HCT116 (cell line): ENCODE measurements at regions not wholly inside any gene's neighbourhood (a gene's known extent, or its start where the extent isn't known, plus 50 kb on each side); places are given as distances from the start of the nearest gene placed in this dataset.

Source experiments
- ATAC-seq: fragments of 200-7000 bp; cut with Tn5 transposase; 2 replicates; pipeline ENCODE4 v1.9.1; 2020; ENCODE audit warnings: mild to moderate bottlenecking, moderate library complexity
- BruUV-seq: library from RNA; stranded (reverse); fragments of 400-500 nt; replicated peaks from 2 replicates; lab custom pipeline; 2021; lab: Mats Ljungman, UMichigan
- CTCF ChIA-PET: fragments of 300-600 bp; sonication (Branson Sonifier 250); formaldehyde crosslinking; loops from one replicate; lab custom pipeline; 2021; ENCODE audit warnings: antibody characterized with exemption; lab: Charles Lee
- POLR2A ChIA-PET: fragments of 300-600, 350-600 bp; sonication (Branson Sonifier 250); formaldehyde crosslinking; loops from one replicate; lab custom pipeline; 2021; ENCODE audit warnings: antibody characterized with exemption; lab: Charles Lee
- RAD21 ChIA-PET, 2 experiments: fragments of 300-600 bp; sonication (Branson Sonifier 250); formaldehyde crosslinking; loops; one replicate each; lab custom pipeline; 2023; ENCODE audit warnings: low total read pairs in 2 of 2; ENCODE audit not compliant: uncharacterized antibody in 2 of 2, unreplicated experiment in 2 of 2, low non-redundant PET in 1 of 2; lab: Charles Lee
- DNase-seq: peaks from one replicate; pipeline ENCODE4 v3.0.0-alpha.2; 2010; ENCODE audit warnings: low read depth, low spot score
- H2AFZ ChIP-seq: fragments of 200-600 bp; shearing (Covaris generic), sonication (generic); 2 replicates; pipeline ENCODE4 v1.6.1; 2017; ENCODE audit warnings: low read depth, mixed run types, mixed read lengths, antibody characterized with exemption, low read length; ENCODE audit not compliant: poor library complexity, severe bottlenecking
- H3K27ac ChIP-seq: 2 replicates; pipeline ENCODE4 v1.5.1; 2012; ENCODE audit warnings: low read depth, low read length
- H3K27me3 ChIP-seq: fragments of 200-600 bp; sonication (generic); 2 replicates; pipeline ENCODE4 v1.6.1; 2016; ENCODE audit warnings: mixed run types, low read length, mixed read lengths; ENCODE audit not compliant: insufficient read depth
- H3K36me3 ChIP-seq, 2 experiments: fragments of 200-500 bp in 1 of 2; fragments of 200-600 bp in 1 of 2; sonication (Bioruptor generic) in 1 of 2; sonication (generic) in 1 of 2; 2 replicates each; pipeline versions ENCODE4 v1.5.1 to v1.6.1; 2014 to 2016; ENCODE audit warnings: low read length in 2 of 2, inconsistent platforms in 1 of 2, mixed read lengths in 1 of 2, mixed run types in 1 of 2; ENCODE audit not compliant: insufficient read depth in 2 of 2, control insufficient read depth in 1 of 2
- H3K4me1 ChIP-seq, 2 experiments: fragments of 200-600 bp in 1 of 2; sonication (generic) in 1 of 2; 2 replicates each; pipeline versions ENCODE4 v1.5.1 to v1.6.1; 2012 to 2017; ENCODE audit warnings: low read length in 2 of 2, inconsistent platforms in 1 of 2, mild to moderate bottlenecking in 1 of 2, mixed read lengths in 1 of 2, mixed run types in 1 of 2, moderate library complexity in 1 of 2; ENCODE audit not compliant: insufficient read depth in 2 of 2, control insufficient read depth in 1 of 2
- H3K4me2 ChIP-seq: fragments of 200-600 bp; sonication (generic); 2 replicates; pipeline ENCODE4 v1.6.1; 2017; ENCODE audit warnings: mixed run types, low read length, mixed read lengths
- H3K4me3 ChIP-seq, 2 experiments: fragments of 200-600 bp in 1 of 2; sonication (generic) in 1 of 2; replicated peaks in 1 of 2; 2 replicates each; pipeline ENCODE4 v1.5.1; 2011 to 2016; ENCODE audit warnings: low read length in 2 of 2, control low read depth in 1 of 2, low read depth in 1 of 2, mild to moderate bottlenecking in 1 of 2, mixed read lengths in 1 of 2, mixed run types in 1 of 2
- H3K79me2 ChIP-seq: fragments of 200-600 bp; sonication (generic); 2 replicates; pipeline ENCODE4 v1.6.1; 2017; ENCODE audit warnings: mild to moderate bottlenecking, mixed run types, low read length, moderate library complexity, mixed read lengths; ENCODE audit not compliant: insufficient read depth
- H3K9ac ChIP-seq: fragments of 200-600 bp; sonication (generic); 2 replicates; pipeline ENCODE4 v1.6.1; 2016; ENCODE audit warnings: low read length, mixed read lengths
- H3K9me2 ChIP-seq: fragments of 200-600 bp; sonication (generic), shearing (Covaris generic); 2 replicates; pipeline ENCODE4 v1.6.1; 2017; ENCODE audit warnings: mixed run types, mild to moderate bottlenecking, moderate library complexity; ENCODE audit not compliant: insufficient read depth
- H3K9me3 ChIP-seq, 2 experiments: fragments of 200-500 bp in 1 of 2; fragments of 200-600 bp in 1 of 2; sonication (Bioruptor generic) in 1 of 2; sonication (generic) in 1 of 2; 2 replicates each; pipeline ENCODE4 v1.6.1; 2014 to 2017; ENCODE audit warnings: low read length in 2 of 2, mixed read lengths in 2 of 2, inconsistent platforms in 1 of 2, low read depth in 1 of 2, mild to moderate bottlenecking in 1 of 2, mixed run types in 1 of 2, moderate library complexity in 1 of 2; ENCODE audit not compliant: control insufficient read depth in 1 of 2, insufficient read depth in 1 of 2
- H4K20me1 ChIP-seq: fragments of 200-600 bp; sonication (generic), shearing (Covaris generic); 2 replicates; pipeline ENCODE4 v1.6.1; 2017; ENCODE audit warnings: mixed run types, mild to moderate bottlenecking, moderate library complexity; ENCODE audit not compliant: insufficient read depth
- CEBPB ChIP-seq: IDR thresholded peaks from 2 replicates; pipeline ENCODE4 v1.6.1; 2012; ENCODE audit warnings: low read depth
- EZH2phosphoT487 ChIP-seq: fragments of 200-600 bp; IDR thresholded peaks from 2 replicates; pipeline ENCODE4 v1.6.1; 2018; ENCODE audit warnings: antibody characterized with exemption, borderline replicate concordance
- FOSL1 ChIP-seq: IDR thresholded peaks from 2 replicates; pipeline ENCODE4 v1.6.1; 2012; ENCODE audit warnings: low read depth
- POLR2A ChIP-seq: IDR thresholded peaks from 2 replicates; pipeline ENCODE4 v1.7.0; 2011; ENCODE audit warnings: borderline replicate concordance; ENCODE audit not compliant: insufficient read depth, insufficient read length; ENCODE audit errors: extremely low read depth
- POLR2AphosphoS5 ChIP-seq: IDR thresholded peaks from 2 replicates; pipeline ENCODE4 v1.6.1; 2011; ENCODE audit warnings: mild to moderate bottlenecking, low read depth, low read length, moderate library complexity
- RAD21 ChIP-seq: IDR thresholded peaks from 2 replicates; pipeline ENCODE4 v1.6.1; 2012; ENCODE audit warnings: low read depth, mild to moderate bottlenecking
- TCF7L2 ChIP-seq: IDR thresholded peaks from 2 replicates; pipeline ENCODE4 v1.7.0; 2011; ENCODE audit warnings: borderline replicate concordance, inconsistent platforms; ENCODE audit not compliant: insufficient read depth, insufficient read length; ENCODE audit errors: extremely low read depth
- YY1 ChIP-seq: IDR thresholded peaks from 2 replicates; pipeline ENCODE4 v1.6.1; 2011; ENCODE audit warnings: low read length, low read depth, moderate library complexity, mild to moderate bottlenecking; ENCODE audit not compliant: insufficient replicate concordance; ENCODE audit errors: extremely low read depth
- intact Hi-C: fragments of 100-400 bp; cut with micrococcal nuclease; formaldehyde crosslinking; loops from 2 replicates; pipeline ENCODE4 v1.10.0; 2022
- TF ChIP-seq, protein P1 (sequence below): IDR thresholded peaks from 2 replicates; pipeline ENCODE4 v1.6.1; 2012
- TF ChIP-seq, protein P2 (sequence below): IDR thresholded peaks from 2 replicates; pipeline ENCODE4 v1.6.1; 2012; ENCODE audit warnings: low read depth
- TF ChIP-seq, protein P3 (sequence below): IDR thresholded peaks from 2 replicates; pipeline ENCODE4 v1.6.1; 2011; ENCODE audit warnings: mild to moderate bottlenecking, low read length, moderate library complexity; ENCODE audit not compliant: insufficient replicate concordance; ENCODE audit errors: extremely low read depth

DNA sequence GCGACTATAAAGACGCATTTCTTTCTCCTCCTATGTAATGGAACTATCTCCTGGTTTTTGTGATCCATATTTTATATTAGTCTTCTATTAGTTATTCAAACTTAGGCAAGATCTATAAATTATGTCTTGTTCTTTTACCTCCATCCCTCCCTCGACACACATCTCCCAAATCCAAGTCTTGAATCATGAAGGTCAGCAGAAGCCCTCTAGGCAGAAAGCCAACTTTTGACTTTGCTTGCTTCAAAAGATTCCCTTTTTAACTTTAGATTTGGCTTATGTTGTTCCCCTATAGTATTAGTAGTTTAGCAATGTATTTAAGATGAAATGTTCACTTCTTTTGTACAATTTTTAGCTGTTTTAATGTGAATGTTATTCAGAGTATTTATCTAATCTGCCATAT lies 689.8 kb downstream of the SLC6A15 start:
- no peak for DNase-seq
- Histone ChIP-seq H3K4me1 (no peaks in the 10 kb centered on the region), H3K9ac (no peak overlapping the region), H4K20me1 (no peaks in the 10 kb centered on the region), H3K79me2 (no peaks in the 10 kb centered on the region), H3K36me3 (no peaks in the 10 kb centered on the region), H3K27me3 (no peaks in the 10 kb centered on the region), H3K9me3 (no peaks in the 10 kb centered on the region), H3K4me2 (no peak overlapping the region), H3K27ac (no peak overlapping the region), H3K9me2 (no peaks in the 10 kb centered on the region), H3K4me3 (no peak overlapping the region), H2AFZ (no peak overlapping the region)
- ChIA-PET POLR2A (no interaction called here), RAD21 (no interaction called here), CTCF (no interaction called here)
- no TSS peak for BruUV-seq
- TF ChIP-seq, protein P1, sequence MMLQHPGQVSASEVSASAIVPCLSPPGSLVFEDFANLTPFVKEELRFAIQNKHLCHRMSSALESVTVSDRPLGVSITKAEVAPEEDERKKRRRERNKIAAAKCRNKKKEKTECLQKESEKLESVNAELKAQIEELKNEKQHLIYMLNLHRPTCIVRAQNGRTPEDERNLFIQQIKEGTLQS, result no peak
- TF ChIP-seq POLR2A (no peak), EZH2phosphoT487 (no peak), CEBPB (no peak), TCF7L2 (no peak), YY1 (no peak), FOSL1 (no peak), POLR2AphosphoS5 (no peak), RAD21 (no peak)
- TF ChIP-seq, protein P2, sequence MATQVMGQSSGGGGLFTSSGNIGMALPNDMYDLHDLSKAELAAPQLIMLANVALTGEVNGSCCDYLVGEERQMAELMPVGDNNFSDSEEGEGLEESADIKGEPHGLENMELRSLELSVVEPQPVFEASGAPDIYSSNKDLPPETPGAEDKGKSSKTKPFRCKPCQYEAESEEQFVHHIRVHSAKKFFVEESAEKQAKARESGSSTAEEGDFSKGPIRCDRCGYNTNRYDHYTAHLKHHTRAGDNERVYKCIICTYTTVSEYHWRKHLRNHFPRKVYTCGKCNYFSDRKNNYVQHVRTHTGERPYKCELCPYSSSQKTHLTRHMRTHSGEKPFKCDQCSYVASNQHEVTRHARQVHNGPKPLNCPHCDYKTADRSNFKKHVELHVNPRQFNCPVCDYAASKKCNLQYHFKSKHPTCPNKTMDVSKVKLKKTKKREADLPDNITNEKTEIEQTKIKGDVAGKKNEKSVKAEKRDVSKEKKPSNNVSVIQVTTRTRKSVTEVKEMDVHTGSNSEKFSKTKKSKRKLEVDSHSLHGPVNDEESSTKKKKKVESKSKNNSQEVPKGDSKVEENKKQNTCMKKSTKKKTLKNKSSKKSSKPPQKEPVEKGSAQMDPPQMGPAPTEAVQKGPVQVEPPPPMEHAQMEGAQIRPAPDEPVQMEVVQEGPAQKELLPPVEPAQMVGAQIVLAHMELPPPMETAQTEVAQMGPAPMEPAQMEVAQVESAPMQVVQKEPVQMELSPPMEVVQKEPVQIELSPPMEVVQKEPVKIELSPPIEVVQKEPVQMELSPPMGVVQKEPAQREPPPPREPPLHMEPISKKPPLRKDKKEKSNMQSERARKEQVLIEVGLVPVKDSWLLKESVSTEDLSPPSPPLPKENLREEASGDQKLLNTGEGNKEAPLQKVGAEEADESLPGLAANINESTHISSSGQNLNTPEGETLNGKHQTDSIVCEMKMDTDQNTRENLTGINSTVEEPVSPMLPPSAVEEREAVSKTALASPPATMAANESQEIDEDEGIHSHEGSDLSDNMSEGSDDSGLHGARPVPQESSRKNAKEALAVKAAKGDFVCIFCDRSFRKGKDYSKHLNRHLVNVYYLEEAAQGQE, result no peak
- TF ChIP-seq, protein P3, sequence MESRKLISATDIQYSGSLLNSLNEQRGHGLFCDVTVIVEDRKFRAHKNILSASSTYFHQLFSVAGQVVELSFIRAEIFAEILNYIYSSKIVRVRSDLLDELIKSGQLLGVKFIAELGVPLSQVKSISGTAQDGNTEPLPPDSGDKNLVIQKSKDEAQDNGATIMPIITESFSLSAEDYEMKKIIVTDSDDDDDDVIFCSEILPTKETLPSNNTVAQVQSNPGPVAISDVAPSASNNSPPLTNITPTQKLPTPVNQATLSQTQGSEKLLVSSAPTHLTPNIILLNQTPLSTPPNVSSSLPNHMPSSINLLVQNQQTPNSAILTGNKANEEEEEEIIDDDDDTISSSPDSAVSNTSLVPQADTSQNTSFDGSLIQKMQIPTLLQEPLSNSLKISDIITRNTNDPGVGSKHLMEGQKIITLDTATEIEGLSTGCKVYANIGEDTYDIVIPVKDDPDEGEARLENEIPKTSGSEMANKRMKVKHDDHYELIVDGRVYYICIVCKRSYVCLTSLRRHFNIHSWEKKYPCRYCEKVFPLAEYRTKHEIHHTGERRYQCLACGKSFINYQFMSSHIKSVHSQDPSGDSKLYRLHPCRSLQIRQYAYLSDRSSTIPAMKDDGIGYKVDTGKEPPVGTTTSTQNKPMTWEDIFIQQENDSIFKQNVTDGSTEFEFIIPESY, result no peak
- no peak for ATAC-seq
- intact Hi-C loops, result no loop called here
